HAP-1 (cell line): ENCODE measurements at regions not wholly inside any gene's neighbourhood (a gene's known extent, or its start where the extent isn't known, plus 50 kb on each side); places are given as distances from the start of the nearest gene placed in this dataset.
"Not testable (repeated sequence)": the region's sequence is repeated elsewhere in the genome, so short reads cannot be mapped to it uniquely, and the experiment has no call there.

Source experiments
- DNase-seq, 2 experiments: peaks; one replicate each; pipeline ENCODE4 v3.0.0-alpha.2; 2016 to 2020; ENCODE audit warnings: low spot score in 2 of 2
- H3K27me3 ChIP-seq: fragments of 250-450 bp; sonication (Bioruptor Pico); 2 replicates; pipeline ENCODE4 v1.5.1; 2020; ENCODE audit warnings: low read depth, mild to moderate bottlenecking, moderate library complexity
- H3K36me3 ChIP-seq: fragments of 250-450 bp; sonication (Bioruptor Pico); replicated peaks from 2 replicates; pipeline ENCODE4 v1.5.1; 2020; ENCODE audit warnings: mild to moderate bottlenecking
- H3K4me1 ChIP-seq: fragments of 250-450 bp; sonication (Bioruptor Pico); 2 replicates; pipeline ENCODE4 v1.5.1; 2020; ENCODE audit warnings: mild to moderate bottlenecking
- H3K4me3 ChIP-seq: fragments of 250-450 bp; sonication (Bioruptor Pico); 2 replicates; pipeline ENCODE4 v1.5.1; 2020; ENCODE audit warnings: mild to moderate bottlenecking, moderate library complexity
- H3K9me3 ChIP-seq: fragments of 250-450 bp; sonication (Bioruptor Pico); 2 replicates; pipeline ENCODE4 v1.5.1; 2020; ENCODE audit warnings: mild to moderate bottlenecking, moderate library complexity
- in situ Hi-C: fragments of 300-500 bp; cut with MboI; formaldehyde crosslinking; loops from 3 replicates; pipeline ENCODE4 v1.14.3; 2020; ENCODE audit warnings: low sequenced_read_pairs, inconsistent platforms, mixed read lengths

DNA sequence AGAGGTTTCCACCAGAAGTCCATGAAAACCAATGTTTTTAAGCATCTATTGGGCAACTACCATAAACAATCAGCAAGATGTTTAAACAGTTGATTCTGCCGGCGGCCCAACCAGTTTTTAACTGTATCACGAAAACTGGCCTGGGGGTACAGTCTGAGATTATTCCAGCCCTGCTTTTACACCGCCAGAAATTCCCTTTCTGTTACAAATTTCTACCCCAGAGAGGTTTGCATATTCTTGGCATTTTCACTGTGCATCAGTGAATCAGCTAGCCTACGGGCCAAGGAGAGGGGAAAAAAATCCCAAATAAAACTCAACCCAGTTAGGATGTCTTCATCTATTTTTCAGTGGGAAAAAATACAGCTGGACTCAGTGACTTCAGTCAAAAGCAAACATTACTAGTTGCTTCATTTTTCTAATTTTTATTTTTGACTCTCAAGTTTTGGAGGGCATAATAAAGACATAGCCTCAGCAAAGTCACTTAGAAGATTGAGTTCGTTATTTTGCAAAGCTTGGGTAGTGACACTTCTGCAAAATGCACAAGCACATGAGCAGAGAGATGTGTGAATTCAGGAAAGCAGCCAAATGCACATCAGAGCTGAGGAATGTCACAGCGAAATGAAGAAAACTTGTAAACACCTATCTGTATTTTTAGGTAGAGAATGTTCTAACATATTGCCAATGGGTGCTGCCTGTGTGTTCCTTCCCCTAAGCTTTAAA lies 167.8 kb upstream of the GK2 start:
- Histone ChIP-seq H3K4me3 (no peak overlapping the region), H3K9me3 (no peaks in the 10 kb centered on the region), H3K36me3 (no peaks in the 10 kb centered on the region), H3K4me1 (no peaks in the 10 kb centered on the region), H3K27me3 (peaks cover 4% of the 10 kb centered on the region; the same call in 1 of the 2 replicates)
- in situ Hi-C loops = no loop called here
- no peak for DNase-seq

DNA sequence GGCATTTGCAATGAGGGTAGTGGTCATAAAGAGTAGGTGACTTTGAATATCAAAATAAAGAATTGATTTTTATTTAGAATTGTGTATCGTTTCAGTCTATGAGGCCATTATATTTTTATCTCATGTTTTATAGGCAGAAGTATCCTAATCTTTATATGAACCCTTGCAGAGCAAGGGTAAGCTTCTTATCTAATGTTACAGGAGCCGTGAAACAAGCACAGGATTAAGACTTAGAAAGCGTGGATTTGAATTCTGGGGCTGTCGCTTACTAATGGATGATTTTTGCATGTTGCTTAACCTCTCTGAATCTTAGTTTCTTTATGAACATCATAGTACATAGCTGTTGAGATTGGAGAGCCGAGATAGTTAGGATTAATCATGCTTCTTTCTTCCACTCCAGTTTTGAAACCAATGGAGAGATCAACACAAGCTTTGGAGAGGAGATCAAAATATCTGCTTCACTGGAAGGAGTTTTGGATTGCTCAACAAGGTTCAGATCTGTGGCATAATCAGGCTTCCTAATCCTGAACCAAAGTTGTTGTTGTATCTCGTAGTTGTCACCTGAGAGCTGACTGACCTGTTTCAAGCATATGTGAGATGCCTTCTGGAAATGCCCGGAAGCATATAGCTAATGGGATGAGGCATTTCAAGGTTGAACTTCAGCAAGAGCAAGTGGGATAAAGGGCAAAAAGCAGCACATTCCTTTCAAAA lies 166.9 kb upstream of the GK2 start:
- no peaks in the 10 kb centered on the region for H3K36me3 ChIP-seq
- H3K9me3 ChIP-seq = no peaks in the 10 kb centered on the region
- no peak overlapping the region for H3K4me3 ChIP-seq
- H3K27me3 ChIP-seq = peaks cover 4% of the 10 kb centered on the region; the same call in 1 of the 2 replicates
- H3K4me1 ChIP-seq = no peaks in the 10 kb centered on the region
- in situ Hi-C loops = no loop called here
- DNase-seq = no peak

DNA sequence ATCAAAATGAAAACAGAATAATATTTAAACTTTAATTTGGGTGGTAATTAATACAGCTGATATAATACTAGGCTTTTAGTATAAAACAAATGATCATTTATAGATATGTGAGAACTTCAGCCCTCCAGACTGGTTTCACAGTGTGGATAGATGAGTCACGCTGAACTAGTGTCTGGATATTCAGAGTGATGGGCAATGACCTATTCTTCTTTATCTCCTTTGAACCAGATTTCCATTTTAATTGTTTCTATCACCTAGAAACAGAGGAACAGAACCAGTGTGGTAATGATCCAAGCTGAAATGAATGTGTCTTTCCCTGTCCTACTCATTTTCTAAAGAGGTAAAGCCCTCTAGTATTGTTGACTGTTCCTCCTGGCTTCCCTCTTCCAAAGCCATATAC lies 155.2 kb upstream of the GK2 start:
- DNase-seq = no peak
- Histone ChIP-seq H3K36me3 (no peaks in the 10 kb centered on the region), H3K27me3 (no peaks in the 10 kb centered on the region; the same call in 1 of the 2 replicates), H3K9me3 (no peaks in the 10 kb centered on the region), H3K4me1 (no peaks in the 10 kb centered on the region), H3K4me3 (no peak overlapping the region)
- in situ Hi-C loops = no loop called here

DNA sequence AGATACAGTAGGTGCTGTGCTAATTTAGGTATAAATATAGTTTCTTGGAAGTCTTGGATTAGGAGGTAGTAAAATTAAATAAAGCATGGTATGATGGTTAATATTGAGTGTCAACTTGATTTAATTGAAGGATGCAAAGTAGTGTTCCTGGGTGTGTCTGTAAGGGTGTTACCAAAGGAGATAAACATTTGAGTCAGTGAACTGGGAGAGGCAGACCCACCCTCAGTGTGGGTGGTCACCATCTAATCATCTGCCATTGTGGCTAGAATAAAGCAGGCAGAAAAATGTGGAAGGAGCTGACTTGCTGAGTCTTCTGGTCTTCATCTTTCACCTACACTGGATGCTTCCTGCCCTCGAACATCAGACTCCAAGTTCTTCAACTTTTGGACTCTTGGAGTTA lies 153.7 kb upstream of the GK2 start:
- DNase-seq = no peak
- Histone ChIP-seq H3K4me1 (no peaks in the 10 kb centered on the region), H3K9me3 (no peaks in the 10 kb centered on the region), H3K27me3 (no peaks in the 10 kb centered on the region; the same call in 1 of the 2 replicates), H3K36me3 (no peaks in the 10 kb centered on the region), H3K4me3 (no peak overlapping the region)
- in situ Hi-C loops = no loop called here

DNA sequence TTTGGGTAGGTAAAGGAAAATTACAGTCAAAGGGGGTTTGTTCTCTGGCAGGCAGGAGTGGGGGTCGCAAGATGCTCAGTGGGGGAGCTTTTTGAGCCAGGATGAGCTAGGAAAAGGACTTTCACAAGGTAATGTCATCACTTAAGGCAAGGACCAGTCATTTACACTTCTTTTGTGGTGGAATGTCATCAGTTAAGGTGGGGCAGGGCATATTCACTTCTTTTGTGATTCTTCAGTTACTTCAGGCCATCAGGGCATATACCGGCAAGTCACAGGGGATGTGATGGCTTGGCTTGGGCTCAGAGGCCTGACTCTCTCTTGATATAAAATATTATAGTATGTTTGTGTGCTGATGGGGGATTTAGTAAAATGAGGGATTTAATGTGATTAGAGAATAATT lies 151.4 kb upstream of the GK2 start:
- H3K9me3 ChIP-seq, H3K4me3 ChIP-seq, in situ Hi-C loops, H3K36me3 ChIP-seq, DNase-seq, H3K4me1 ChIP-seq, H3K27me3 ChIP-seq: not testable (repeated sequence)

DNA sequence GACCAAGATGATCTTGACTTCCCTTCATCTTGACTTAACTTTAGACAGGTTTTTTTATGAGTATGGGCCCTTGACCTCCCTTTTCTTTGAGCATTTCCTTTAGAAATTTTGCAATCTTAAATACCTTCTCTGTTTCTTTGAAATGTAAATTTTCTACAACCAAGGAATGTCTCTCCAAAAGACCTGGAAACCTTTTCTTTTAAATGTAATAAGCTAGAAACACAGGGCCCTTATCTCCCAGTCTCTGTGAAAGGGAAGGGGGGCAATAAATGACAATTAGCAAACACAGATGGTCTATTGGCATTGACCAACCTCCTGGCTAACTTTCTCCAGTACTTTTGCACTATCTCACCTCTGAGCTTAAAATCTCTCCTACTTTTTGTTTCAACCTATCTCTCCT lies 144.3 kb upstream of the GK2 start:
- no peak overlapping the region for H3K4me3 ChIP-seq
- H3K27me3 ChIP-seq = no peaks in the 10 kb centered on the region
- no peaks in the 10 kb centered on the region for H3K36me3 ChIP-seq
- no peaks in the 10 kb centered on the region for H3K4me1 ChIP-seq
- in situ Hi-C loops = no loop called here
- no peak for DNase-seq
- H3K9me3 ChIP-seq = no peaks in the 10 kb centered on the region

- Histone ChIP-seq H3K4me3 (no peak overlapping the region), H3K4me1 (no peaks in the 10 kb centered on the region), H3K27me3 (no peaks in the 10 kb centered on the region), H3K36me3 (no peaks in the 10 kb centered on the region), H3K9me3 (no peaks in the 10 kb centered on the region)
- in situ Hi-C loops = no loop called here
- DNase-seq = no peak
These were observed 143.5 kb upstream of the GK2 start for GRCh38 chr4:79551555-79551954.

- in situ Hi-C loops = no loop called here
These were observed 139.8 kb upstream of the GK2 start for GRCh38 chr4:79547851-79548250.

GRCh38 chr4:79545292-79545691 lies 137.3 kb upstream of the GK2 start:
- H3K4me1 ChIP-seq, in situ Hi-C loops, DNase-seq: not testable (repeated sequence)

More at GRCh38 chr4:79547851-79548250, 139.8 kb upstream of the GK2 start:
- Histone ChIP-seq H3K36me3 (no peaks in the 10 kb centered on the region), H3K27me3 (no peaks in the 10 kb centered on the region), H3K4me1 (no peaks in the 10 kb centered on the region), H3K9me3 (no peaks in the 10 kb centered on the region), H3K4me3 (no peak overlapping the region)
- DNase-seq = no peak

DNA sequence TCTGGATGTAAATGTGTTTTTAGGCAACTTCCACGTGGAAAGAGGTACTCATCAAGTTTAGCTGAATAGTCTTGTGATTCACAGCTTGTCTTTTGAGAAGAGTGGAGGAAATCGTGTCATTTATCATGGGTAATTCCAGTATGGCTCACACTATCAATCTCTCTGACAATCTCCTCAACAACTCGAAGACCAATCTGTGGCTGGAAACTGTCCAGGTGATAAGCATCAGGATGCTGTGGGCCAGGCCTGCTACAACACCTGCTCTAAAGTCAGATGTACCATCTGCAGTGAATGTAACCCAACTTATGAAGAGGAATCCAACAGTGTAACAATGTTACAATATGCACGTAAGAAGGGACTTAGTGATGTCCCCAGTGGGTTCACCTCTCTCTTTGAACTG lies 132.1 kb upstream of the GK2 start:
- no peaks in the 10 kb centered on the region for H3K27me3 ChIP-seq
- in situ Hi-C loops = no loop called here
- no peak overlapping the region for H3K4me3 ChIP-seq
- no peaks in the 10 kb centered on the region for H3K9me3 ChIP-seq
- H3K4me1 ChIP-seq = no peaks in the 10 kb centered on the region
- no peaks in the 10 kb centered on the region for H3K36me3 ChIP-seq
- no peak for DNase-seq

More at GRCh38 chr4:79545292-79545691, 137.3 kb upstream of the GK2 start:
- H3K4me3 ChIP-seq, H3K36me3 ChIP-seq, H3K9me3 ChIP-seq, H3K27me3 ChIP-seq: not testable (repeated sequence)

GRCh38 chr4:79535516-79535915 lies 127.5 kb upstream of the GK2 start:
- DNase-seq = no peak
- H3K4me3 ChIP-seq = no peak overlapping the region
- H3K36me3 ChIP-seq = no peaks in the 10 kb centered on the region
- H3K27me3 ChIP-seq = no peaks in the 10 kb centered on the region
- no peaks in the 10 kb centered on the region for H3K4me1 ChIP-seq
- no peaks in the 10 kb centered on the region for H3K9me3 ChIP-seq
- in situ Hi-C loops = no loop called here

DNA sequence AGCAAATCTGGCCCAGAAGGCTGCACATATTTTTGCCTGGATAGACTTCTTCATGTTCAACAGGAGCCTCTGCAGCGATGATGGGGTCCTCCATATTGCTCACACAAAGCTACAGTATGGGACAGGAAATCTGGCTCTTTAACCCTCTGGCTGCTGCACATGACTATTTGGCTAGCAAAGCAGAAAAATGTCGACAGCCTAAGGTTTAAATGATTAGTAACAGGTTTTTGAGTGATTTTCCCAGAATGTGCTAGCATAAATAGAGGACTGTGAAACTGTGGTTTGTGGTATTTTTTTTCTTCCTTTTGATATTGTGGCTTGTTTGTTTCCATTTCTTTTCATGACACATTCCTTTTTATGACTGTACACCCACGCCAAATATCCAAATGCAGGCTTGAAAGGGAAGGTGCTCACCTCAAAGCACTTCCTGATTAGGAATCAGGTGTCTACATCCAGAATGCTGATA lies 120.2 kb upstream of the GK2 start:
- no peak overlapping the region for H3K4me3 ChIP-seq
- in situ Hi-C loops = no loop called here
- no peaks in the 10 kb centered on the region for H3K4me1 ChIP-seq
- no peak for DNase-seq
- no peaks in the 10 kb centered on the region for H3K36me3 ChIP-seq
- no peaks in the 10 kb centered on the region for H3K9me3 ChIP-seq
- H3K27me3 ChIP-seq = no peaks in the 10 kb centered on the region

- Histone ChIP-seq H3K4me3 (no peak overlapping the region), H3K36me3 (no peaks in the 10 kb centered on the region), H3K9me3 (no peaks in the 10 kb centered on the region), H3K27me3 (no peaks in the 10 kb centered on the region), H3K4me1 (no peaks in the 10 kb centered on the region)
- in situ Hi-C loops = no loop called here
- no peak for DNase-seq
These were observed 118.9 kb upstream of the GK2 start for GRCh38 chr4:79526641-79527565.
